ENCODE measurements at regions not wholly inside any gene's neighbourhood (a gene's known extent, or its start where the extent isn't known, plus 50 kb on each side); places are given as distances from the start of the nearest gene placed in this dataset.
"Not testable (repeated sequence)": the region's sequence is repeated elsewhere in the genome, so short reads cannot be mapped to it uniquely, and the experiment has no call there.

DNA sequence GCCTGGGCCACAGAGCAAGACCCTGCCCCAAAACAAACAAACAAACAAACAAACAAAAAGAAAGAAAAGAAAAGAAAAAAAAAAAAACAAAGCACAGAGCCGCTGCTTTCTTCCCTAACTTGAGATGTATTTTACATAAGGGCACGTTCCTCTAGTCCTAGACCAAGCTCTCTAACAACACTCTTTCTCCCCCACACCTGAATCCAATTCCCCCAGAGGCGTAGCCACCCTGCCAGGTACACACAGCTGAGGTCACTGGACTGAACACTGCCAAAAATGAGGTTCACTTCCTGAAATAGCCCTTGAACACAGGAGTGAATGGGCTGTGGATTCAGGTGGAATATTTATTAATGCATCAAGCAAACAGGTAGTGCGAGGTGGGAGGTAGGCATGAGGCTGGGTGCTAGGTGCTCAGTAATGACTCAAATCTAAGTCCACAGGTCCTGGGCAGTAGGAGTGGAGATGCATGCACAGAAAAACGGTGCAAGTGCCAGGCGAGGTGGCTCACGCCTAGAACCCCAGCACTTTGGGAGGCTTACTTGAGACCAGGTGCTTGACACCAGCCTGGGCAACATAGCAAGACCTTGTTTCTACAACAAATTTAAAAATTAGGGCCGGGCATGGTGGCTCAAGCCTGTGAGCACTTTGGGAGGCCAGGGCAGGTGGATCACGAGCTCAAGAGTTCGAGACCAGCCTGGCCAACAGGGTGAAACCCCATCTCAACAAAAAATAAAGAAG is 136.6 kb upstream of the C1QTNF3 start:
- H3K36me3 ChIP-seq (ENCODE audit: control insufficient read depth, insufficient read depth, low read length); H3K9ac ChIP-seq (ENCODE audit: low read length); H3K27me3 ChIP-seq (ENCODE audit: control insufficient read depth, insufficient read depth, low read length); H3K9me3 ChIP-seq (ENCODE audit: control insufficient read depth, low read length); H3K4me1 ChIP-seq (ENCODE audit: control insufficient read depth, insufficient read depth, low read length); H3K4me3 ChIP-seq (ENCODE audit: low read length): not testable (repeated sequence)

DNA sequence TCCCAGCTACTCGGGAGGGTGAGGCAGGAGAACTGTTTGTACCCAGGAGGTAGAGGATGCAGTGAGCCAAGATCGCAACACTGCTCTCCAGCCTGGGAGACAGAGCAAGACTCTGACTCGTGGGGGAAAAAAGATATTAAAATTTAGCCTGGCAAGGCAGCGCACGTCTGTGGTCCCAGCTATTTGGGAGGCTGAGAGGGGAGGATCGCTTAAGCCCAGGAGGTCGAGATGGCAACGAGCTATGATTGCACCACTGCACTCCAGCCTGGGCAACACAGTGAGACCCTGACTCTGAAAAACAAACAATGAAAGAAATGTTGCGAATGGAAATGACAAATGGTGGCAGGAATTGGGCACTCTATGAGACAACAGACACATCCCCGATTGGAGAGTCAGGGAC is 137.2 kb upstream of the C1QTNF3 start:
- not testable (repeated sequence) for H3K4me3 ChIP-seq (ENCODE audit: low read length); H3K4me1 ChIP-seq (ENCODE audit: control insufficient read depth, insufficient read depth, low read length); H3K9me3 ChIP-seq (ENCODE audit: control insufficient read depth, low read length); H3K9ac ChIP-seq (ENCODE audit: low read length); H3K27me3 ChIP-seq (ENCODE audit: control insufficient read depth, insufficient read depth, low read length); H3K36me3 ChIP-seq (ENCODE audit: control insufficient read depth, insufficient read depth, low read length)

DNA sequence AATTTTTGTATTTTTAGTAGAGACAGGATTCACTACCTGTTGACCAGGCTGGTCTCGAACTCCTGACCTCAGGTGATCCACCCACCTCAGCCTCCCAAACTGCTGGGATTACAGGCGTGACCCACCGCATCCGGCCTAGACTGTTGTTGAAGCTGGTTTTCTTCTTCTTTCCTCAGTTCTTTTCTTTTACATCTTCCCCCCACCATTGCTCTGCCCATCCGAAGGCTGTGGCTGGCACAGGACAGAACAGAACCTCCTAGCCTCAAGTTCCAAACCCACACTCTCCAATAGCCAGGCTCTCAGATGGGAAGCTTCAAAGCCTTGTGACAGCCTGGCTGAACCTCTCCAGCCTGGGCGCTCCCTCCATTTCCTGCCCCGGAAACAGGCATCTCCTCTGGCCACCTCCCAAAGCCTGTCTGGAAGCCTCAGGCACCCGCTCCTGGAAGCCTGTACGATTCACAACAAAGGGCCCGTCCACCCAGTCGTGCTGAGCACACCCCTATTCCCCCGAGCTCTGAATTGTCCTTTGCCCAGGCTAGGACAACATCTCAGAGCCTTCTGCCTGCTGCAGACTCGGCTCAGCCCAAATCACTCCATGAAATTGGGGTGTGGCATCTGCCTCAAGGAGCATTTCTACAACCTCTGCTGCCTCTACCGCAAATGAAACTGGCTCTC is 138.1 kb upstream of the C1QTNF3 start:
- not testable (repeated sequence) for H3K9me3 ChIP-seq (ENCODE audit: control insufficient read depth, low read length); H3K36me3 ChIP-seq (ENCODE audit: control insufficient read depth, insufficient read depth, low read length); H3K9ac ChIP-seq (ENCODE audit: low read length); H3K27me3 ChIP-seq (ENCODE audit: control insufficient read depth, insufficient read depth, low read length); H3K4me1 ChIP-seq (ENCODE audit: control insufficient read depth, insufficient read depth, low read length); H3K4me3 ChIP-seq (ENCODE audit: low read length)

DNA sequence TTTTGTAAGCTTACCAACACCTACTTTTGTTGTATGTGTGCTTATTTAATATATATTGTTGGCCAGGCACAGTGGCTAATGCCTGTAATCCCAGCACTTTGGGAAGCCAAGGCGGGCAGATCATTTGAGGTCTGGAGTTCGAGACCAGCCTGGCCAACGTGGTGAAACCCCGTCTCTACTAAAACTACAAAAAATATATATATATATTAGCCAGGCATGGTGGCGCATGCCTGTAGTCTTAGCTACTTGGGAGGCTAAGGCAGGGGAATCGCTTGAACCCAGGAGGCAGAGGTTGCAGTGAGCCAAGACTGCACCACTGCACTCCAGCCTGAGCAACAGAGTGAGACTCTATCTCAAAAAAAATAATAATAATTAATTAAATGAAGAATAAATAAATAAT is 142.0 kb upstream of the C1QTNF3 start:
- not testable (repeated sequence) for H3K4me1 ChIP-seq (ENCODE audit: control insufficient read depth, insufficient read depth, low read length); H3K9me3 ChIP-seq (ENCODE audit: control insufficient read depth, low read length); H3K4me3 ChIP-seq (ENCODE audit: low read length); H3K27me3 ChIP-seq (ENCODE audit: control insufficient read depth, insufficient read depth, low read length); H3K36me3 ChIP-seq (ENCODE audit: control insufficient read depth, insufficient read depth, low read length); H3K9ac ChIP-seq (ENCODE audit: low read length)

DNA sequence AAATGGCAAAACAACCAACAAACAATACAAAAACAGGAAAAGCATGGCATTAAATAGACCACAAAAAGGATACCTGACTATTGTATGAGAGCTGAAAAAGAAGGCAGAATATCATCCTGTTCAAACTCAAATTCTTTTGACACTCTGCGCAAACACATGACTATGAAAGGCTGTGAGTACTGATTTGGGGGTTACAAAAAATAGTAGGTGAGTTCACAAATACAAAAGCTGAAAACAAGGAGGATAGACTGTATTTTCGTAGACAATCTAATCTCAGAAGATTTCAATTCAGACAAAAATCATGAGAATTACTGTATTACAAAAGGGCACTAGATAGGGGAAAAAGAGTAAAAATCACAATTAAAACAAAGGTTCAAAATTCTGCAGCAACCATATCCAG is 142.6 kb upstream of the C1QTNF3 start:
- not testable (repeated sequence) for H3K9ac ChIP-seq (ENCODE audit: low read length); H3K27me3 ChIP-seq (ENCODE audit: control insufficient read depth, insufficient read depth, low read length); H3K9me3 ChIP-seq (ENCODE audit: control insufficient read depth, low read length); H3K36me3 ChIP-seq (ENCODE audit: control insufficient read depth, insufficient read depth, low read length); H3K4me3 ChIP-seq (ENCODE audit: low read length); H3K4me1 ChIP-seq (ENCODE audit: control insufficient read depth, insufficient read depth, low read length)

DNA sequence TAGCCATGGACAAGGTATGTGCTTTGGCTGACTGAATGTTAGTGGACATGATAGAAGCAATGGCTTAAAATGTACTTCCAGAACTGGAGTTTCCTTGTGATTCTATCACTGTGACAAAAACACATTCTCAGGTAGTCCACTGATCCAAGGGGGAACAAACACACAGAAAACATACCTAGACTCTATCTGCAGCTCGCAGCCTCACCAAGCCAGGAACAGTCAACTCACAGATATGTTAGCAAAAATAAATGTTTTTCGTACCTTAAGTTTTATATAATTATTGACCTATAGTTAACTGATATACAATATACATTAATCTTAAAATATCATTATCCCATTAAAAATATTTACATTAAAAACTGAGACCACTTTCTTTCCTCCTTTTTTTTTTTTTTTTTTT is 143.1 kb upstream of the C1QTNF3 start:
- H3K36me3 ChIP-seq (ENCODE audit: control insufficient read depth, insufficient read depth, low read length); H3K27me3 ChIP-seq (ENCODE audit: control insufficient read depth, insufficient read depth, low read length); H3K9me3 ChIP-seq (ENCODE audit: control insufficient read depth, low read length); H3K9ac ChIP-seq (ENCODE audit: low read length); H3K4me3 ChIP-seq (ENCODE audit: low read length); H3K4me1 ChIP-seq (ENCODE audit: control insufficient read depth, insufficient read depth, low read length): not testable (repeated sequence)

DNA sequence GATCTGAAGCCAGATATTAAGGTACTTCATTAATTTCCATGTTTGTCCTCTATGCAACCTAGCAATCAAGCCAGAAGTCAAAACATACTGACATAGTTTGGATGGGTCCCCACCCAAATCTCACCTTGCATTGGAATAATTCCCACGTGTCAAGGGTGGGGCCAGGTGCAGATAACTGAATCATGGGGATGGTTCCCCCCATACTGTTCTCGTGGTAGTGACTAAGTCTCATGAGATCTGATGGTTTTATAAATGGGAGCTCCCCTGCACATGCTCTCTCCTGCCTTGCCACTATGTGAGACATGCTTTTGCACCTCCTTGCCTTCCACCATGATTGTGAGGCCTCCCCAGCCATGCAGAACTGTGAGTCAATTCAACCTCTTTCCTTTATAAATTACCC is 143.9 kb upstream of the C1QTNF3 start:
- H3K4me3 ChIP-seq (ENCODE audit: low read length); H3K4me1 ChIP-seq (ENCODE audit: control insufficient read depth, insufficient read depth, low read length); H3K36me3 ChIP-seq (ENCODE audit: control insufficient read depth, insufficient read depth, low read length); H3K9ac ChIP-seq (ENCODE audit: low read length); H3K9me3 ChIP-seq (ENCODE audit: control insufficient read depth, low read length); H3K27me3 ChIP-seq (ENCODE audit: control insufficient read depth, insufficient read depth, low read length): not testable (repeated sequence)

DNA sequence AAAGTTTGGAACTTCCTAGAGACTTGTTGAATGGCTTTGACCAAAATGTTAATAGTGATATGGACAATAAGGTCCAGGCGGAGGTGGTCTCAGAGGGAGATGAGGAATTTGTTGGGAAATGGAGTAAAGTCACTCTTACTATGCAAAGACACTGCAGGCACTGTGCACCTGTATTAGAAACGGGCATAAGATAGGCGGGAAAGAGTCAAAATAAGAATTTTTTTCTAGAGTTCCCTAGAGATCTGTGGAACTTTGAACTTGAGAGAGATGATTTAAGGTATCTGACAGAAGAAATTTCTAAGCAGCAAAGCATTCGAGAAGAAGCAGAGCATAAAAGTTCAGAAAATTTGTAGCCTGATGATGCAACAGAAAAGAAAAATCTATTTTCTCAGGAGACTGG is 144.4 kb upstream of the C1QTNF3 start:
- H3K36me3 ChIP-seq (ENCODE audit: control insufficient read depth, insufficient read depth, low read length); H3K27me3 ChIP-seq (ENCODE audit: control insufficient read depth, insufficient read depth, low read length); H3K9me3 ChIP-seq (ENCODE audit: control insufficient read depth, low read length); H3K4me3 ChIP-seq (ENCODE audit: low read length); H3K4me1 ChIP-seq (ENCODE audit: control insufficient read depth, insufficient read depth, low read length); H3K9ac ChIP-seq (ENCODE audit: low read length): not testable (repeated sequence)

DNA sequence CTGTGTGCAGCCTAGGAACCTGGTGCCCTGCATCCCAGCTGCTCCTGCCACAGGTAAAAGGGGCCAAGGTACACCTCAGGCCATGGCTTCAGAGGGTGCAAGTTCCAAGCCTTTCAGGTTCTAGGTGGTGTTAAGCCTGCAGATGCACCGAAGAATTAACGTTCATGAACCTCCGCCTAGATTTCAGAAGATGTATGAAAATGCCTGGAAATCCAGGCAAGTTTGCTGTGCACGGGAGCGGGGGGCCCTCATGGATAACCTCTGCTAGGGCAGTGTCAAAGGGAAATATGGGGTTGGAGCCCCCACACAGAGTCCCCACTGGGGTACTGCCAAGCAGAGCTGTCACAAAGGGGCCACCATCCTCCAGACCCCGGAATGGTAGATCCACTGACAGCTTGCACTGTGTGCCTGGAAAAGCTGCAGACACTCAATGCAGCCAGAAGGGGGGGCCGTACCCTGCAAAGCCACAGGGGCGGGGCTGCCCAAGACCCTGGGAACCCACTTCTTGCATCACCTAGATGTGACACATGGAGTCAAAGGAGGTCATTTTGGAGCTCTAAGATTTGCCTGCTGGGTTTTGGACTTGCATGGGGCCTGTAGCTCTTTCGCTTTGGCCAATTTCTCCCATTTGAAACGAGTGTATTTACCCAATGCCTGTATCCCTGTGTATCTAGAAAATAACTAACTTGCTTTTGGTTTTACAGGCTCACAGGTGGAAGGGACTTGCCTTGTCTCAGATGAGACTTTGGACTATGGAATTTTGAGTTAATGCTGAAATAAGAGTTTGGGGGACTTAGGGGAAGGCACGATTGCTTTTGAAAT is 145.2 kb upstream of the C1QTNF3 start:
- not testable (repeated sequence) for H3K36me3 ChIP-seq (ENCODE audit: control insufficient read depth, insufficient read depth, low read length); H3K9ac ChIP-seq (ENCODE audit: low read length); H3K9me3 ChIP-seq (ENCODE audit: control insufficient read depth, low read length); H3K27me3 ChIP-seq (ENCODE audit: control insufficient read depth, insufficient read depth, low read length); H3K4me3 ChIP-seq (ENCODE audit: low read length); H3K4me1 ChIP-seq (ENCODE audit: control insufficient read depth, insufficient read depth, low read length)

DNA sequence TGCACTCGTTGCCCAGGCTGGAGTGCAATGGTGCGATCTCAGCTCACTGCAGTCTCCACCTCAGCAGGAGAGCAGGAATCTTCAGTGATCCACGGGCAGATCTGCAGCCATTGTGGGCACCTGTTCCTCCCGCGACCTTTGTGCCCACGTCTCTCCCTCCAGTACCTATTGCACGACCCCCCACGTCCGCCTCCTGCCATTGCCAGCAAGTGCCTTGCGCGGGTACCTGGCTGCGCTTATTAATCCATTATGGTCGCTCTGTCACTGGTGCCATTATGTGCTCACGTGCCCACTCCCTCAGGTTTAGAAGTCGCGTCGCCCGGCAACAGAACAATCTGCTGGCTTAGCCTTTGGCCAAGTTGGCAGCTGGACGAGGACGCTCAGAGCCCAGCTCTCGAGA is 146.2 kb upstream of the C1QTNF3 start:
- H3K4me1 ChIP-seq (ENCODE audit: control insufficient read depth, insufficient read depth, low read length); H3K36me3 ChIP-seq (ENCODE audit: control insufficient read depth, insufficient read depth, low read length); H3K27me3 ChIP-seq (ENCODE audit: control insufficient read depth, insufficient read depth, low read length); H3K9me3 ChIP-seq (ENCODE audit: control insufficient read depth, low read length); H3K9ac ChIP-seq (ENCODE audit: low read length); H3K4me3 ChIP-seq (ENCODE audit: low read length): not testable (repeated sequence)

DNA sequence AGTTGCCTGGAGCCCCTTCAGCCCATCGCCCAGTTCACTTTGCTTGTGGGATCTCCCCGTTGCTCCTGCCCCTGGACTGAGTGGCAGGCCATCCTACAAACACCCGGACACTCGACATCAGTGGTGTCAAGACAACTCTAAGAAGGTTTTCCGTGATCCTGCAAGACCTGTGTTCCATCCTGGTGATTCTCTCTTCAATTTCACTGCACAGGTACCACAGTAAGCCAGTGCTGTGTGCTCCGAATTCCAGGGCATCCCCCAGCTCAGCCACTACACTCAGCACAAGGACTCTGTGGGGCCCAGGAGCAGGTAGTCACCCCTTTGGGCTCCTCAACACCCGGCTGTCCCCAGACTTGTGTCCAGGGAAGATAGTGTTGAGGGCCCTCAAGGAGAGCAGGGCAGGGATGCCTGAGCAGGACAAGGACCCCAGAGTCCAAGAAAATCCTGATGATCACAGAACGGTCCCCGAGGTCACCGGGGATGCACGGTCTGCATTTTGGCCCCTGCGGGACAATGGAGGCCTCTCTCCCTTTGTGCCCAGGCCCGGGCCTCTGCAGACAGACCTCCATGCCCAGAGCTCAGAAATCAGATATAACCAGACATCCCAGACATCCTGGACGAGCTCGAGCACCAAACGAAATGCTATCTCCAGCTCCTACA is 146.9 kb upstream of the C1QTNF3 start:
- H3K9me3 ChIP-seq (ENCODE audit: control insufficient read depth, low read length); H3K36me3 ChIP-seq (ENCODE audit: control insufficient read depth, insufficient read depth, low read length); H3K27me3 ChIP-seq (ENCODE audit: control insufficient read depth, insufficient read depth, low read length); H3K9ac ChIP-seq (ENCODE audit: low read length); H3K4me1 ChIP-seq (ENCODE audit: control insufficient read depth, insufficient read depth, low read length); H3K4me3 ChIP-seq (ENCODE audit: low read length): not testable (repeated sequence)

DNA sequence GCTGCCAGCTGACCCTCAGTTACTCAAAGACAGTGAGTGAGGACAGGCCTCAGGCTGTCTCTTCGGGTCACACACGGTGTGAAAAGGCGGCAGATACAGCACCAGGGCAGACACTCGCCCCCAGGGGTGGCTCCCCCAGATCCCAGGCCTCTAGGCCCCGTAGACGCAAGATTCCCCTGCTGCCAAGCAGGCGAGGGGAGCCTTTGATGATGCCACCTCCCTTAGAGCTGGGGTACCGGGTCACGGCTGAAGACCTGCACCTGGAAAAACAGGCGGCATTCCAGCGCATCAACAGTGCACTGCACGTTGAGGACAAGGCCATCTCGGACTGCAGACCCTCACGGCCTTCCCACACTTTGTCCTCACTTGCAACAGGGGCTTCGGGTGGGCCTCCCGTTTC is 147.5 kb upstream of the C1QTNF3 start:
- H3K4me1 ChIP-seq (ENCODE audit: control insufficient read depth, insufficient read depth, low read length); H3K4me3 ChIP-seq (ENCODE audit: low read length); H3K9me3 ChIP-seq (ENCODE audit: control insufficient read depth, low read length); H3K27me3 ChIP-seq (ENCODE audit: control insufficient read depth, insufficient read depth, low read length); H3K9ac ChIP-seq (ENCODE audit: low read length); H3K36me3 ChIP-seq (ENCODE audit: control insufficient read depth, insufficient read depth, low read length): not testable (repeated sequence)
